ENCODE measurements at regions not wholly inside any gene's neighbourhood (a gene's known extent, or its start where the extent isn't known, plus 50 kb on each side); places are given as distances from the start of the nearest gene placed in this dataset.

GRCh38 chr9:28866951-28867350 lies 1293.7 kb upstream of the C9orf72 start:
- Histone ChIP-seq H3K9ac (ENCODE audit: insufficient read length, low read depth) (no peak overlapping the region), H3K4me1 (ENCODE audit: insufficient read depth, insufficient read length) (no peaks in the 10 kb centered on the region), H3K27me3 (ENCODE audit: insufficient read depth, insufficient read length) (no peaks in the 10 kb centered on the region), H3K36me3 (ENCODE audit: insufficient read depth, insufficient read length, low read length) (no peaks in the 10 kb centered on the region), H3K4me3 (ENCODE audit: insufficient read length, low read depth) (no peak overlapping the region), H3K9me3 (ENCODE audit: insufficient read depth, low read length) (no peaks in the 10 kb centered on the region)
- DNase-seq (ENCODE audit: low read depth, low spot score), result no peak
- no peak for TF ChIP-seq YY1 (IDR thresholded peaks at IDR 0.05; ENCODE audit: insufficient read depth, insufficient read length)
- no peak for TF ChIP-seq SUZ12 (IDR thresholded peaks at IDR 0.05; ENCODE audit: extremely low read depth, insufficient read depth, insufficient read length)
- no peak for TF ChIP-seq ZNF274 (IDR thresholded peaks at IDR 0.05; ENCODE audit: low read depth, low read length)

- H3K9me3 ChIP-seq (ENCODE audit: insufficient read depth, low read length), result no peaks in the 10 kb centered on the region
- no peaks in the 10 kb centered on the region for H3K36me3 ChIP-seq (ENCODE audit: insufficient read depth, insufficient read length, low read length)
- TF ChIP-seq YY1 (IDR thresholded peaks at IDR 0.05; ENCODE audit: insufficient read depth, insufficient read length), result no peak
- TF ChIP-seq ZNF274 (IDR thresholded peaks at IDR 0.05; ENCODE audit: low read depth, low read length), result no peak
- no peak for TF ChIP-seq SUZ12 (IDR thresholded peaks at IDR 0.05; ENCODE audit: extremely low read depth, insufficient read depth, insufficient read length)
- no peak overlapping the region for H3K4me3 ChIP-seq (ENCODE audit: insufficient read length, low read depth)
- no peaks in the 10 kb centered on the region for H3K4me1 ChIP-seq (ENCODE audit: insufficient read depth, insufficient read length)
- no peak overlapping the region for H3K9ac ChIP-seq (ENCODE audit: insufficient read length, low read depth)
- no peak for DNase-seq (ENCODE audit: low read depth, low spot score)
- no peaks in the 10 kb centered on the region for H3K27me3 ChIP-seq (ENCODE audit: insufficient read depth, insufficient read length)
Observed at GRCh38 chr9:28868228-28868990, 1295.1 kb upstream of the C9orf72 start.

DNA sequence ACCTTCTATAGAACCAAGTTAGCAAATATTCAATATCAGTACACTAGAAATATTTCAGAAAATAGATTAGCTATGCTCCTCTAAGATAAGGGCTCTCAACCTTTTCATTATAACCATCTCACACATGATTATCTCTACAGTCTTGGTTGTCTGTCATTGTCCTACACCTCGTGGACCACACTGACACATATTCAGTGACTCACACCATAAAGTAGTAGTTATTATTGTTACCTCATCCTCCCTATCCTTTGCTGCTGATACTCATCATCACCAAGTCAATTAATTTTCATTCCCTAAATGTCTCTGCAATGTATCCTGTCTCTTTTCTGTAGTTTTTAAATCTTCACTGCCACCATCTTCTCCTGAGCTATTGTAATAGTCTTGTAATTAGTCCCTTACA lies 1309.2 kb upstream of the C9orf72 start:
- Histone ChIP-seq H3K4me3 (ENCODE audit: insufficient read length, low read depth) (no peak overlapping the region), H3K36me3 (ENCODE audit: insufficient read depth, insufficient read length, low read length) (no peaks in the 10 kb centered on the region), H3K9ac (ENCODE audit: insufficient read length, low read depth) (no peak overlapping the region), H3K27me3 (ENCODE audit: insufficient read depth, insufficient read length) (no peaks in the 10 kb centered on the region), H3K4me1 (ENCODE audit: insufficient read depth, insufficient read length) (no peaks in the 10 kb centered on the region), H3K9me3 (ENCODE audit: insufficient read depth, low read length) (no peaks in the 10 kb centered on the region)
- TF ChIP-seq SUZ12 (IDR thresholded peaks at IDR 0.05; ENCODE audit: extremely low read depth, insufficient read depth, insufficient read length) (no peak), YY1 (IDR thresholded peaks at IDR 0.05; ENCODE audit: insufficient read depth, insufficient read length) (no peak), ZNF274 (IDR thresholded peaks at IDR 0.05; ENCODE audit: low read depth, low read length) (no peak)
- DNase-seq (ENCODE audit: low read depth, low spot score), result no peak

- no peak overlapping the region for H3K4me3 ChIP-seq (ENCODE audit: insufficient read length, low read depth)
- H3K9ac ChIP-seq (ENCODE audit: insufficient read length, low read depth), result no peak overlapping the region
- no peak for DNase-seq (ENCODE audit: low read depth, low spot score)
- TF ChIP-seq ZNF274 (IDR thresholded peaks at IDR 0.05; ENCODE audit: low read depth, low read length), result no peak
- TF ChIP-seq SUZ12 (IDR thresholded peaks at IDR 0.05; ENCODE audit: extremely low read depth, insufficient read depth, insufficient read length), result no peak
- no peak for TF ChIP-seq YY1 (IDR thresholded peaks at IDR 0.05; ENCODE audit: insufficient read depth, insufficient read length)
- no peaks in the 10 kb centered on the region for H3K9me3 ChIP-seq (ENCODE audit: insufficient read depth, low read length)
- no peaks in the 10 kb centered on the region for H3K27me3 ChIP-seq (ENCODE audit: insufficient read depth, insufficient read length)
- no peaks in the 10 kb centered on the region for H3K4me1 ChIP-seq (ENCODE audit: insufficient read depth, insufficient read length)
- H3K36me3 ChIP-seq (ENCODE audit: insufficient read depth, insufficient read length, low read length), result no peaks in the 10 kb centered on the region
Observed at GRCh38 chr9:28883234-28883633, 1310.0 kb upstream of the C9orf72 start.

DNA sequence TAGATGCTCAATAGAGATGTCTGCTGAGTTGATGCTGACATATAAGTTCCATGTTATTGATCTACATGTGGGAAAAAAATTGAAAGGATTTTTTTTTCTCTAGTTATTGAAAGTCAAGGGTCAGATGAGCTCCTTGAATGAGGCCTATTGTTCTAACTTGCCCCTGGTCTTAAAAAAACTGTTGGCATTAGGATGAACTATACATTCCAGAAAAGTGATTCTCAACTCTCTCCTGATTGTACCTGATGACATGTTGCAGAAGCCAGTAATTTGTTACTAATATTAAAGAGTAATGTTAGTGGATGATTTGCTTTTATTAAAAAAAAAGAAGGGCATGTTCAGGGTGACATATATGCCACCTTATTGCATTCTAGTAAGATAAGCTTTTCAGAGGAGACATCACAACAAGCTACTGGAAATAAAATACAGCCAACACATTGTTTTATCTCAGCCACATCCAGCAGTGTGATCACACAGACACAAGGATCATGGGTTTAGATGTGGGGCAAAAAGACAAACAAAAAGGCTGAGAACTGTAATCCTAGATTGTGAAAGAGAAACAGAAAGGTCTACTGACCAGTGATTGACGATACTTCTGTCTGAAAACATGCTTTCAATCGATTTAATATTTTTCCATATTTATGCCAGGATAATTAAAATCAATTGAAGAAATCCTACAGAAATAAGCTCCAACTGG lies 1314.1 kb upstream of the C9orf72 start:
- H3K36me3 ChIP-seq (ENCODE audit: insufficient read depth, insufficient read length, low read length), result no peaks in the 10 kb centered on the region
- DNase-seq (ENCODE audit: low read depth, low spot score), result no peak
- H3K4me1 ChIP-seq (ENCODE audit: insufficient read depth, insufficient read length), result no peaks in the 10 kb centered on the region
- no peak overlapping the region for H3K9ac ChIP-seq (ENCODE audit: insufficient read length, low read depth)
- H3K4me3 ChIP-seq (ENCODE audit: insufficient read length, low read depth), result no peak overlapping the region
- no peaks in the 10 kb centered on the region for H3K27me3 ChIP-seq (ENCODE audit: insufficient read depth, insufficient read length)
- no peak for TF ChIP-seq YY1 (IDR thresholded peaks at IDR 0.05; ENCODE audit: insufficient read depth, insufficient read length)
- no peak for TF ChIP-seq ZNF274 (IDR thresholded peaks at IDR 0.05; ENCODE audit: low read depth, low read length)
- TF ChIP-seq SUZ12 (IDR thresholded peaks at IDR 0.05; ENCODE audit: extremely low read depth, insufficient read depth, insufficient read length), result no peak
- H3K9me3 ChIP-seq (ENCODE audit: insufficient read depth, low read length), result no peaks in the 10 kb centered on the region

DNA sequence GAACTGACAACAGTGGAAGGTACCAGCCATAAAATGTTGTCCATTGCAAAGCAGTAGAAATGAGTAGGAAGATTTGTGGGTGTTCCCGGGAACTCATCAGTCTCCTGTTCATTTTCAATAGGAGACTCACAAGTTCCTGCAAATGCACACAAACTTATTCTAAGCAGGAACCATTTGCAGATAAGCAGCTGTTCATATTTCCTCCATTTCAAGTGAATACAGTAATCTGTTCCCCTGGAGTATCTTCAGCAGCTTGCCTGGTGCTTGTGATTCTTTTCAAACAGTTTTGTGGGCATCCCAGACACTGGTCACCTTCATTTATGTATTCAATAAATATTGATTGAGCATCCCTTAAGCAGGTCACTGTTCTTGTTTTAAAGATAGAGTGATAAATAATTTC lies 1315.5 kb upstream of the C9orf72 start:
- Histone ChIP-seq H3K9me3 (ENCODE audit: insufficient read depth, low read length) (no peaks in the 10 kb centered on the region), H3K36me3 (ENCODE audit: insufficient read depth, insufficient read length, low read length) (no peaks in the 10 kb centered on the region), H3K4me1 (ENCODE audit: insufficient read depth, insufficient read length) (no peaks in the 10 kb centered on the region), H3K27me3 (ENCODE audit: insufficient read depth, insufficient read length) (no peaks in the 10 kb centered on the region), H3K4me3 (ENCODE audit: insufficient read length, low read depth) (no peak overlapping the region), H3K9ac (ENCODE audit: insufficient read length, low read depth) (no peak overlapping the region)
- no peak for DNase-seq (ENCODE audit: low read depth, low spot score)
- TF ChIP-seq YY1 (IDR thresholded peaks at IDR 0.05; ENCODE audit: insufficient read depth, insufficient read length) (no peak), ZNF274 (IDR thresholded peaks at IDR 0.05; ENCODE audit: low read depth, low read length) (no peak)

DNA sequence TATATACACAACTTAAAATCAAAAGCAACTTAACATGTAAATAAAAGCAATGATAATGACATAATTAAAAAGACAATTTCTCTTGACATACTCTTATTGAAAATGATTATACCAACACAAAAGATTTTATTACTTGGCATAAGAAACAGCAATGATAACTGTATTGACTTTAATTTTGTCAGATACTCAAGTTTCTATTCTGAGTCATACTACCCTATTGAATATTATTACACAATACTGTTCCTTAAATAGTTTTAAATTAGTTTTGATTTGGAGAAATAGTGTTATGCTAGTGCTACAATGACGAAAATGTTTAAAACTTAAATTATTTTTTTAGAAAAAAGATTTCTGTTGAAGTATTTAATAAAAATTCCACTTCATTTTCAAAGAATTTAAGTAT lies 1319.3 kb upstream of the C9orf72 start:
- H3K36me3 ChIP-seq (ENCODE audit: insufficient read depth, insufficient read length, low read length), result no peaks in the 10 kb centered on the region
- no peaks in the 10 kb centered on the region for H3K27me3 ChIP-seq (ENCODE audit: insufficient read depth, insufficient read length)
- H3K4me3 ChIP-seq (ENCODE audit: insufficient read length, low read depth), result no peak overlapping the region
- no peaks in the 10 kb centered on the region for H3K9me3 ChIP-seq (ENCODE audit: insufficient read depth, low read length)
- H3K4me1 ChIP-seq (ENCODE audit: insufficient read depth, insufficient read length), result no peaks in the 10 kb centered on the region
- no peak for TF ChIP-seq ZNF274 (IDR thresholded peaks at IDR 0.05; ENCODE audit: low read depth, low read length)
- H3K9ac ChIP-seq (ENCODE audit: insufficient read length, low read depth), result no peak overlapping the region
- no peak for DNase-seq (ENCODE audit: low read depth, low spot score)

All from NT2/D1 (cell line).